NCI-H187 (cell line): ENCODE measurements at regions not wholly inside any gene's neighbourhood (a gene's known extent, or its start where the extent isn't known, plus 50 kb on each side); places are given as distances from the start of the nearest gene placed in this dataset.

Source experiments
- DNase-seq, 2 experiments: peaks; one replicate each; lab custom pipeline; 2025; lab: John Stamatoyannopoulos, UW

DNA sequence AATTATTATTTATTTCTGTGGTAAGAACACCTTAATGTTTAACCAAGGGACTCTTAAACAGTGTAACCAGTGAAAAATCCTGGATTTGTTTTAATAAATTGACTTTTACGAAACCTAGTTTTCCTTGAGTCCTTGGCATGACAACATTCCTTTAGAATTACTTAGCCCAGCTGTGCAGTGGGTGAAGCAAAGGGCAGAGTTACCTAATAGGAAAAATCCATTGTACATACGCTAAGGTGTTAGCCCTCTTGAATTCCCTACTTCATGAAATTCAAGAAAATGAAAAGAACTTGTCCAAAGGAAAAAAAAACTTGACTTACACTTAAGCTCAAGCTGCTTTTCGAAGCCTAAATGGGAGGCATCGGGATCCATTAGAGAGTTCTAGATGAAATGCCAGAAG is 852.0 kb upstream of the ADAMTS5 start:
- DNase-seq: no peak

DNA sequence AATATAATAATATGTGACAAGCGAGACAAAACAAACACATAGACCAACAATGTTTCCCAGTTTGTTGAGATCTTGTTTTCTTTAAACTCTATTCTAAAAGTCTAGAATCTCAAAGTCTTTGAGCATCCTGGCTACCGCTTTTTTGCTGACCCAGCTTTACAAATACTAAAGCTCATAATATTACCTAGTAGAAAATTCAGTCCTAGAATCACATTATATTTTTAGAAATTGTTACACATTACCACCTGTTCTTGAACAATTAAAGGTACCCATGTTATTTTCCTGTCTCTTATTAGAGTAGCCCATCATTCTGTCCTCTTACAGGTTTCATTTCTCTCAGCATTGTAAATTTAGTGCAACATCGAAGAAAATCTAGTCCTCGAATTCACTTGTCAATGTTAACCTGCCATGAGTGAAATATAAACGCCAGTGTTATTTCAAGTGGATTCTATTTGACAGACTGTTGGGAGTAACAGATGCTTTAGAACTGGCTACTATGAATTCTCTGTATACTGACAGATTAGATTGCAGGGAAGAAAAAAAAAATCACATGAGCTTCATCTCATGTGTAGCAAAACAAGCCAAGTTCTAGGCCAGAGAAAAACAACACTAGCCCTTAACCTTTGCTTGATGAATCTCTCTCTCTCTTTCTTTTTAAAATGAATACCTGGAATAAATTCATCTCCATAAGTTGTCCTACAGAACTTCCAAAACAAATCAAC is 851.2 kb upstream of the ADAMTS5 start:
- no peak for DNase-seq

DNA sequence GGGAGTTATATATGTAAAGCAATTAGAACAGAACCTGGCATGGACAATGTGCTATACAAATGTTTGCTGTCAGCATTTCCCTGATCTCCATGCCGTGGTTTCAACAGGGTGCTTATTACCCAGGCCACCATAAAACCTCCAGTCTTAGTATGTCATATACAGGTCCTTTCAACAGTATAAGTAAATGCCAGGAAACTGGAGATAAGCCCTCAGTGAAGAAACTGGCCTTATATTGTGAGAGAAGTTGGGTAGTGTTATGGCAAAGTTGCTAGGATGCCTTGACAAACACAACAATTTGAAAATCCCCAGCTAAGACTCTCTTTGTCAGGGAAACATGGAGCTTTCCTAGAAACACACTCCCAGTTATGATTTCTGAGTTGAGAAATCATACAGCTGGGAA is 850.2 kb upstream of the ADAMTS5 start:
- DNase-seq: no peak

DNA sequence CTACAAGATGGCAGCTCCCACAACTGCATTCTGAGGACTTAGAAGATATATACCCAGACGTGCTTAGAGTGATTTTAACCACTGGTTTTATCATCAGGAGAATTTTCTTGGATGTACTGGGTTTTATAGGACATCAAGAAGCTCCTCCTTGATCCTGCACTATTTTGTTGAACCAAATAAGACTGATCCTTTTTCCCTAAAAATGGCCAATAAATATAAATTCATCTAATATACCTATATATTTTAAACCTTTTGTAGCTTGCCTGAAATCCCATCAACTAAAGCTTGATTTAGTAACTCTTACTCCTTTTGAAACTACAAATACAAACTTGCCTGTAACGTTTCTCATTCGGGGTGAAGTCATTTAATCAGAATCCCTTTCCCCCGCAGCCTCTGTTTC is 849.4 kb upstream of the ADAMTS5 start:
- no peak for DNase-seq

DNA sequence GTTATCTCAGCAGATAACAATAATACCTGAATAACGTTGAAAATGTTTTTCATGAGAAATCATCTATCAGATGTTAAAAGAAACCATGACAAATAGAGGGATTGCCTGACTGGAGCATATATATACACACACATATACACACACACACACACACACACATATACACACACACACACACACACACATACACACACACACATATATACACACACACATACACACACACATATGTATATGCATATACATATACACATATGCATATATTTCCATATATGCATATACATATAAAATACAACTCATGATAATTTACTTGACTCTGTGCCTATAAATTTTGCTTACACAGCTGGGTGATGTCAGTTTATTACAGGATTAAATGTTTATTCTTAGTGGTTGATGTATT is 847.3 kb upstream of the ADAMTS5 start:
- no peak for DNase-seq

DNA sequence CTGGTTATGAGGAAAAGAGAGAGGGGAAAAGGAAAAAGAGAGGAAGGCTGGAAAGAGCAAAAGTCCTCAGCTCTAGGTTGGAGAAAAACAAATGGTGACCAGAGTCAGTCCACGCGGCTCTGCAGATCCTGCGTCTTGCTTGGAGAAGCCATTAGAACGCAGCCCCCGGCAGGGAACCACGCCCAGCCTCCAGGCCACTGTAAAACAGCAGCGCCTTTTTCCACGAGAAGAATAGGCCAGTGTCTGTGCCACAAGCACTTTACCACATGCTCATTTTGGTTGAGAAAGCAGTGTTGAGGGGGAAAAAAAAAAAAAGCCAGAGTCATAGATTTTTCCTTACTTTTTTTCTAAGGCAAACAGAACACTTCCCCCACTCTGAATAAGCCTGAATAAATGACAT is 846.9 kb upstream of the ADAMTS5 start:
- DNase-seq: no peak

DNA sequence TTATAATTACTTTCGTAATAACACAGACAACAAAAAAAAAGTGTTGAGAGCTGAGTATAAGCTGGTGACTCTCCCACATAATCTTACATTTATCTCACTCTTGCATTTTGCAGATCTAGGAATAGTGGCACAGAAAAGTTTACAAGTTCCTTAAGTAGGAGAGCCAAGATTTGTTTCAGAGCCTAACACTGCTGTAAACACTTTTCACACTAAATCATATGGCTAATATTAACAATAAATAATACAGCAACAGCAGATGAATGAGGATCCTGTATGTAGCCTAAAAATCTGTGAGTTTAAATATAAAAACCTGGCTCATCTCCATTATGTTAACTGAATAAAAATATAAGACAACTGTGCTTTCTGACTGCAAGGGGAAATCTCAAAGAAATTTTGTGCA is 846.5 kb upstream of the ADAMTS5 start:
- DNase-seq: no peak

DNA sequence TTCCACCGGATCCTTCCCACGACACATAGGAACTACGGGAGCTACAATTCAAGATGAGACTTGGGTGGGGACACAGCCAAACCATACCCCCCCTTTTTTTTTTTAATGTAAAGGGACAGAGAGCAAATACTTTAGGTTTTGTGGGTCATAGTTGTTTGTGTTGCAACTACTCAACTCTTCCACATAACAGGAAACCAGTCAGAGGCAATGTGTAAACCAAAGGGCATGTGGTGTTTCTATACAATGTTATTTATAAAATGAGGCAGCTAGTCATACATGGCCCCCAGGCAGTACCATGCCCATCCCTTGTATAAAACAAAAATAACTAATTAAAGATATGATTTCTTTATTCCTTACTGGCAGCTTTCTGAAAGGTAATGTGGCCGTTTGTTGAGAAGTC is 845.4 kb upstream of the ADAMTS5 start:
- DNase-seq: no peak

DNA sequence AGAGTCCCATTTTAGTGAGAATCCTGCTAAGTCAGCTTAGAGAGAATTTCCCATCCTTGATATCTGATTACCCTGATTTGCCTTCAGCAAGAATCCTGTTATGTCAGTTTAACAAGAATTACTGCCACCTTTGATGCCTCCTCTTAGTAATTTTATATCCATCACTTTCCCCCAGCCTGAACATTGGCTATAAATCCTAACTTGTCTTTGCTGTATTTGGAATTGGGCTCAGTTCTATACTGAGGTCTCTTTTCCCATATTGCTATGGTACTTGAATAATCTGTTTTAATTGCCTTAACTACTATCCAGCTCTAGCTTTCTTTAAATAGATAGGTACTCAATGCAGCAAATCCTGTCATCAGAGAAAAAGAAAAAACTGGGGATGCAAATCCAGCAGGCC is 842.0 kb upstream of the ADAMTS5 start:
- no peak for DNase-seq

DNA sequence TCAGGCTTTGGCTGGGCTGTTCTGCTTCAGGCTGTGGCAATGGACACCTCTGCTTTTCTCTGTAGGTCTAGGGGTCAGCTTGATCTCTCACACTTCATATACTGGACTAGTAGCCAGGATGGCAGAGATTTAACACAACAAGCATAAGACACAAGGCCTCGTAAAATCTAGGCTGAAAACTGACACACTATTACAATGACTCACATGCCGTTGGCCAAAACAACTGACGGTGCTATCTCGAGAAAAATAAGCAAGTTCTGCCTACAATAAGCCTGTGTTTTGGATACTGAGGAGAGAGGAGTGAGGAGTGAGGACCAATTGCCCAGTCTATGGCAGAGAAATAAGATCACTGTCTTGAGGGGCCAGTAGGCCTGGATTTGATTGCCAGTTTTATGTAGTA is 840.7 kb upstream of the ADAMTS5 start:
- DNase-seq: no peak

DNA sequence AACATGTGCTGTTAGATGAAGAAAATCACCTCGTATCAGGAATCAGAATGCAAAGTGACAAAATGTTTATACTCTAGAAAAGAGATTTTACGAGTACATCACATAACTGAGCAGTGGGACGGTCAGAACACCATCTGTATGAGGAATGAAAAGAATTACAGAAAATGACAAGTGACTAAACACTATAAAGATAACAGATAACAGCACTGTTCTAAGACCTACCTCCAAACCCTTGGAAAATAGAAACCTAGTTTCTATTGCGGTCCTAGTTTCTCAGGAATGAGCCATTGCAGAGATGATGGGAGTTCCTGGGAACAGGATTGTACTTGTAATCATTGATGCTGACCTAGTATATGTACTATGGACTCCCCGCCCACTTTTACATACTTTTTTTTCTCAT is 839.4 kb upstream of the ADAMTS5 start:
- no peak for DNase-seq

DNA sequence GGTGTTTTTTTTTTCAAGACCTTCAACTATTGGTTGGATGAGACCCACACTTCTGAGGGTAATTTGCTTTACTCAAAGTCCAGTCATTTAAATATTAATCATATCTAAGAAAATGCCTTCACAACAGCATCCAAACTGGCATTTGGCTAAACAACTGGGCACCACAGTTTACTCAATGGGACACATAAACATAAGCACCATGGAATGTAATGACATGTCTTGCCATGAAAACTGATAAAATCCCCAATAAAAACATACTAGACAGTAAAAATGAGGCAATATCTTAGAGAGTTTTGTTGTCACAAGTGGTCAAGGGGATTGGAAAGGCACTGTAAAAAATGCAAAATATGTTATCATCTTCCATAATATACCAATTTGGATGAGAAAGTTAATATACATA is 838.8 kb upstream of the ADAMTS5 start:
- no peak for DNase-seq

DNA sequence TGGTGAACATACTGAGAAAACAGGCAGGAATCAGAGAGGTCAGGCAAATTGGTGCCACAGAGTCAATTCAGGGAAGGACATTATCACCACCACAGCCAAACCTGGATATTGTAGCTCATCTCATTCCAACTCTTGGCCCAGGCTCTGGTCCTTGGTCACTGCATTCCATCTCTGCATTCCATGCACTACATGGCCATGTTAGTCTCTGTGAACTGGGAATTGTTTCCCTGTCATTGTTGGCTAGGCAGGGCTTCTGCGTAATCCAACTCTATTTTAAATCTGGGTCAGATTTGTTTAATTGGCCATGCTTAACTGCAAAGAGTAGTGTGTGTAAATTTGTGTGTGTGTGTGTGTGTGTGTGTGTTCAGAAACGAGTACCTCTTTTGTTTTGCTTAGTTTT is 837.6 kb upstream of the ADAMTS5 start:
- DNase-seq: no peak

DNA sequence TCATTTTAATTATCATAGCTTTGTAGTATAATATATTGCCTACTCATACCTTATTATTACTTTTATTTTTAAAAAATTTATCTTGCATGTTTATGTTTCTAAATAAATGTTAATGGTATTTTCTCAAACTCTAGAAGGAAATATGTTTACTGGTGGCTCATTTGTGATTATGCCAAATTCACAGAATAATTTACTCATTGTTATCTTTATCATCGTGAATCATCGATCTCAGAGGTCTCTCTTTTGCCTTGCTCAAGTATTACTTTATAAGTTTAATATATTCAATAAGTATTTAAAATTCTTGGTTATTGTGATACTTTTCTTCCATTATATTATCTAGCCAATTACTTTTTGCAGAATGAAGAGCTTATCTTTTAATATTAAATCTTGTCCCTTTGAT is 836.7 kb upstream of the ADAMTS5 start:
- DNase-seq: no peak

DNA sequence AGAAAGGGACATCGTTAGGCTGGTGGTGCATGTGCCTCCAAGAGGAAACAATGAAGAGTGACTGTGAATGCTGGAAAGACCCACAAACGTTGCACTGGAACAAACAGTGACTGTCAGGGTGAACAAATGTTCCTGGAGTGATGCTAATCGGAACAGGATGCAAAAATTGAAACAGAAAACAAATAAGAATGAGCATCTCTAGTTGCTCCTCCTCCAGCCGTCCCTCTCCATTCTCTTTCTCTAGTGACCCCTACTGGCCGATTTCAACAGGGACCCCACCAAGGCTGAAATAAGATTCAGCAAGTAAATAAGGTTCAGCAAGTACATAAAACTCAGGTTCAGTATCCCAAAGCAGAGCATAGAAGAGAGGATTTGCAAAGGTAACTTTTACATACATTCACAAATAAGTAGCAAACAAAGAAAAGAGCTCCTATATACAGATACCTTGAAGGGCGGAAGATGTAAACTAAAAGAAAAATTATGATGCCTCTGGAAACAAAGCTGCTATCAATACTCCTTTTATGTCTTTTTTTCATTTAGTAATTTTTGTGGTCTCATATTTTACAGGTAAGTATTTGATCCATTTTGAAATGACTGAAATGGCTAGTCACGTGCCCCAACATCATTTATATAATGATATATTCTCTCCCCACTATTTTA is 836.1 kb upstream of the ADAMTS5 start:
- DNase-seq: no peak

DNA sequence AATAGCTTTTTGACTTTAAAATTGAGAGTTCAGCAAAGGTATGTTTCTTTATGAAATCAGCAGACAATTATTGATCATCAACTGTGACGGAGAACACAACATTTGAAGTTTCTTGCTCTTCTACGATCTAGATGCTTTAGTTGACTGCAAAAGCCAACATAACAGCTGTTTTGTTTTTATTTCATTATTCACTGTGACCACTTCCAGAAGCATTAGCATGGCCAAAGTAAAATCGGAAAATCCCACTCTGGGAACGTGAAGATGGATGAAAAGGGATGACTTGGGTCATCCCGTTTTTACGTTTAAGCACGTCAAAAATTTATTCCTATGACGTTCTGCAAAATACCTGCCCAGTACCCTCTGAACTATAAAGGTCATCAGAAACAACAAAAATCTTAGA is 833.0 kb upstream of the ADAMTS5 start:
- no peak for DNase-seq

DNA sequence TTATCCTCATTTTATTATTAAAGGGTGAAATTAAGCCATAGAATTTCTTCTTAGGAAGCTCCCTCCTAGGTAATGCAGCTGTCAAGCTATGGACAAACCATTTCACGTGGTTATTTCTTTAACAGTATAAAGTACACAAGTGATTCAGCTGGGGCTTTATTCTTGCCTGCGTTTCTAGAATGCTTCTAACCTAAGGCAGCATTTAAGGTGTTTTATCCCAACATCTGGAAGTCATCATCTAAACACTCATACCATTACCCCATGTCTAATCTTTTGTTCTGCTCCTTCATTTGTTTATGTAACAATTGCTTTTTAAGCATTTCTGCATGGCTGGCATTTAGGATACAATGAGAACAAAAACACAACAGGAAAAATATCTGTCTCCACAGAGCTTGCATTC is 829.2 kb upstream of the ADAMTS5 start:
- DNase-seq: no peak

DNA sequence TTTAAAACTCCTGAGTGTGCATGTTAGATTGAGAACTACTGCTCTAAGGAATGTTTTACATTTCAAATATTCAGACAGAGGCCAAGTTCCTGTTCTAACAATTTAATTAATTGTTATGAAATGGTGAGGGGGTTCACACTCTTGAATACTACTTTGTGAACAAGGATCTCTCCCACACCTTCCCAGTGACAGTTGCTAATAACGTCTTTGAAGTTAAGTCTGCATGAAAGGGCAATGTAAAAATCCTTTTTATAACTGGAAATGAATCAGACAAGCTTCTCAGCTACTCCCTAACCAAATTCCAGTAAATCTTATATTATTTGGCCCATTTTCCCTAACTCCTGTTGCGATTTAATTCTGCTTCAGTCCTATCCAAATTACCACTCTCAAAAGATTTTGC is 828.5 kb upstream of the ADAMTS5 start:
- DNase-seq: no peak

DNA sequence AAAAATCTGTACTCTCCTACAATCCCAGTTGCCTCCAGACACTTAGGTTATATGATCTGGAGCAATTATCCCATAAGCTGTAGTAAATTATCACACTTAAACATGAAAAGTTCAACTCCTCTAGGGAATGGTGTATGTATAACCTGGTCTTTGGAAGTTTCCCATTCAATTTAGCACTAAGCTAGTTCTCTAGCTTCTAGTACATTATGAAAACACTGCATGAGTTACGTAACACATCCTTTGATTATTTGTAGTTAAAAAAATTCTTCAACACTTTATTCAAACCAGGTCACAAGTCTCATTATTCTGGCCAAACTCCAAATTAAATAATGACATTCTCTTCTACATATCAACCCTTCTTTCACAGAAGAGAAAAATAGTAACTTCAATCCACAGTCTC is 827.0 kb upstream of the ADAMTS5 start:
- no peak for DNase-seq

DNA sequence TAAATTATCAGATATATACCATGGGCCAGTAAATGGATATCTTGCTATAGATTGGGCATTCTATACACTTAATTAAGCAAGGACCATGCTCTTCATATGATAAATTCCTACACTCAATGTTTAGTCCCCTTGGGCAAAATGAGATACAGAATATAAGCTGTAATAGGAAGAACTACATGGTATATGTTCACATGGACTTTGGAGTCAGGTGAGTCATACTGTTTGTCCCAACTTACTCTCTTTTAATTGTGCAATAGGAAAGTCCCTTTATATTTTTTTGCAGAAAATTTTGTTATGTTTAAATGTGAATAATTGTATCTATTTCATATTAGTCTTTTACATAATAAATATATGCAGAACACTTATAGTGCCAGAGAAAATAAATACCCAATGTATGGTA is 820.2 kb upstream of the ADAMTS5 start:
- no peak for DNase-seq

DNA sequence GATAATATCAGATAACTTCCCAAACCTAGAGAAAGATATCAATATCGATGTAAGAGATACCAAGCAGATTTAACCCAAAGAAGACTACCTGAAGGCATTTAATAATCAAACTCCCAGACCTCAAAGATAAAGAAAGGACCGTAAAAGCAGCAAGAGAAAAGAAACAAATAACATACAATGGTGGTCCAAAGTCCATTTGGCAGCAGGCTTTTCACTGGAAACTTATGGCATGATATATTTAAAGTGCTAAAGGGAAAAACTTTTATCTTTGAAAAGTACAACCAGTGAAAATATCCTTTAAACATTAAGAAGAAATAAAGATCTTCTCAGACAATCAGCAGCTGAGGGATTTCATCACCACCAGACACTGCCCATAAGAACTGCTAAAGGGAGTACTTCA is 812.7 kb upstream of the ADAMTS5 start:
- DNase-seq: no peak

DNA sequence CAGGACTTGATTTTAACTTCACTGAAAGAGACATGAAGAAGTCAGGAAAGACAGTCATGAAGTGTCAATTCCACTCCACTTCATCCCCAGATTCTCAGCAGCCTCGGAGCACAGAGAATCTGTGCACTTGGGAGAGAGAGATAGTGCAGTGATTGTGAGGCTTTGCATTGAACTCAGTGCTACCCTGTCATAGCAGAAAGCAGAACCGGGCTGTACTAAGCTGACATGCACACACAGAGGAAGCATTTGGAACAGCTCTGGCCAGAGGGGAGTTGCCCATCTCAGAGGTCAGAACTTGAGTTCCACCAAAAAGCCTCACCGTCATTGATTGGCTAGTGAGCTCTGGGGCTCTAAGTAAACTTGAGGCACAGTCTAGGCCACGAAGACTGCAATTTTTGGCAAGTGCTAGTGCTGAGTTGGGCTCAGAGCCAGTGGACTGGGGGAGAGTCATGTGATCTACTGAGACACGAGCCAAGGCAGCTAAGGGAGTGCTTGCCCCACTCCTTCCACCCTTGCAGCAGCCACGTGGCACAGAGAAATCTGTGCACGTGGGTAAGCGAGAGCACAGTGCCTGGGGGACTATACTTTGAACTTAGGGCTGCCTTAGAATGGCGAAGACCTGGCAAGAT is 810.2 kb upstream of the ADAMTS5 start:
- DNase-seq: no peak

DNA sequence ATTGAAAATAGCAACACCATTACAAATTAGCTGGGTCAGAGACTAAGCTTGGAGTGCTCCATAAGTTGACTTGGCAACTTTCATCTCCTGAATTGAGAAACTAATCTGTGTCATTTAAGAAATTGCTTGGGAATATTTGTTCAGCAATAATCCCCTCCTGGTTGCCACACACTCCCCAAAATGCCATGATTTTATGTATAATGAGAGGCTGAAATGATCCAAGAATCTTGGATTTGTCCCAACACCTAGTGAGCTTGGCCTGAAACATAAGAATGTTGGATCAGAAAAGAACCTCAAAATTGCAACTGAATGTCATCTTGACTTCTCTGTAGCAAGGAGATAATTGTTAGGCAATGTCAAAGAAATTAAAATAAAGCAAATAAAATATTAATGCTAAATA is 805.9 kb upstream of the ADAMTS5 start:
- no peak for DNase-seq
